GM21529 (cell line): ENCODE measurements at regions not wholly inside any gene's neighbourhood (a gene's known extent, or its start where the extent isn't known, plus 50 kb on each side); places are given as distances from the start of the nearest gene placed in this dataset.

Experiments
- ATAC-seq: cut with Tn5 transposase; IDR thresholded peaks from one replicate; pipeline ENCODE4 v1.9.1; 2021; ENCODE audit not compliant: unreplicated experiment

DNA sequence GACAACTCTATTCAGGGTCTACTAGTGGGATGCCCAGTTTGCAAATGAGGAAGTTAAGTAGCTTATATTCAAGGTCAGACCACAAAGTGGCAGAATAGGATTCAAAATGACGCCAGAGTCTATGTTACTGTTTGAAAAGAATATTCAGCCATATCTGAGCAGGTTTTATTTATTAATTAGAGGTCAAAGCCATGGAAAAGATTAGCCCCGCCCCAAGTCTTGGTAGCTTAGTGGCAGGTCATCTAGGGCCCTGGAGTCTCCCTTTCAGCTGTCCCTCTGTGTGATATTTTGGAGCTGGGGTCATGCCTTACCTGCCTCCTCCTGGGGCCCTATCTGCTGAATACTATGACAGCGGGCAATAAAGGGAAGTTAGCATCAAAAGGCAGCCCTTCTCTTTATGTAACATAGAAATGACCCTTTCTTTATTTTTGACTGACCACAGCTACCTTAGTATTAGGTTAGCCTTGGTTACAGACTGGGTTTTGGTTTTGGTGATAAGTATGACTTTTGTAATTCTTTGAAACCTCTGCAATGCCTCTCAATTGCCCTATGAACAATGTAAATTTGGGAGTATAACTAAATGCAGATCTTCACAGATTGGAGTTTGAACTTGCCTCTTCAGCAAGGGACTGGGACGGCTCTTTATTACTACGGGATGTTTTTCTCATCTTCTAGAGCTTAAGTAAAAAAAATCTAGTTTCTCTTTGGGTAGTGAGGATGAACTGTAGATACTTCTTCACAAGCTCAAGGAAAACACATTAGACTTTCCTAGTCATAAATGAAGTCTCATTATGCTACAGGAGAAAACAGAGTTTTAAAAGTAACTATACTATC lies 153.0 kb upstream of the ITGA4 start:
- ATAC-seq: peak; percentile 33

GRCh38 chr2:181305301-181306123 lies 151.7 kb upstream of the ITGA4 start:
- peak; percentile 89 for ATAC-seq

DNA sequence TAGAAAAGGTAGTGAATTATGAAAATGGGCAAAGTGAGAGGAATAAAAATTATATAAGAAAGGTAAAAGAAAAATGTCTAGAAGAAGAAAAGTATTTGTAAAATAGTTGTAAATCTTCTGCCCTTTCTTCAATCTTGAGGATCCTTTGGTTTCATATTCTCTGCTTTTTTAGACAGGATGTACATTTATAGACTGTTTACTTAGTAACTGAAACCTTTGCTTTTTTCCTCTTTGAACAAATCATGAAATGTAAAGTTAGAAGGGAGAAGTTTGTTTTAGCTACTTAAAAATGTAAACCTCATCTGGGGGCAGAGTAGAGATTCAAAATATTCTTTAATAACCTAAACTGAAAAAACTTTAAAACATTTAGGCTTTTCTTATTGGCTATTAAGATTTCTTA lies 150.4 kb upstream of the ITGA4 start:
- ATAC-seq: peak; percentile 19

DNA sequence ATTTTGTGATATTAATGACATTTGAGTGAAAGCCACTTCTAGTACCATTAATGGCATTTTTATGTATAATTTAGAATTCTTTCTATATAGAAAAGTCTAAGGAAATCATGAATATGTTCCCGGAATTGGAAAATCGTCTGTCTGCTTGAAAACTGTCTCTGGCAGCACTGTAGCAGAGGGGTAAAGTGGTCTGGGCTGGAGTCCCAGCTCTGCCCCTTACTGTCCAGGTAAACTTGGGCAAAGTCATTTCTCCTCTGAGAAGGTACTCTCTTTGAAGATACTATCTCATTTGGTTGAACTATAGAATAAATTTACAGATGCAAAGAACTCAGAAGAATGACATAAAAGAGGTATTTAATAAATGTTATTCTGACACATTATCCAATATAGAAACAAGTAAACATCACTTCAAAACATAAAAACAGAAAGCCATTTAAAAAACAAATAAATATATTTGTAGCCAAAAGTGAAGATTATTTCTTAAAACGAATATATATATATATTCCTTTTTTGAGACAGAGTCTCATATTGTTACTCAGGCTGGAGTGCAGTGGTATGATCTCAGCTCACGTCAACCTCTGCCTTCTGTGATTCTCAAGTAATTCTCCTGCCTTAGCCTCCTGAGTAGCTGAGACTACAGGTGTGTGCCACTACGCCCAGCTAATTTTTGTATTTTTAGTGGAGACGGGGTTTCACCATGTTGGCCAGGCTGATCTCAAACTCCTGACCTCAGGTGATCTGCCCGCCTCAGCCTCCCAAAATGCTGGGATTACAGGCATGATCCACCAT lies 149.8 kb upstream of the ITGA4 start:
- no peak for ATAC-seq

DNA sequence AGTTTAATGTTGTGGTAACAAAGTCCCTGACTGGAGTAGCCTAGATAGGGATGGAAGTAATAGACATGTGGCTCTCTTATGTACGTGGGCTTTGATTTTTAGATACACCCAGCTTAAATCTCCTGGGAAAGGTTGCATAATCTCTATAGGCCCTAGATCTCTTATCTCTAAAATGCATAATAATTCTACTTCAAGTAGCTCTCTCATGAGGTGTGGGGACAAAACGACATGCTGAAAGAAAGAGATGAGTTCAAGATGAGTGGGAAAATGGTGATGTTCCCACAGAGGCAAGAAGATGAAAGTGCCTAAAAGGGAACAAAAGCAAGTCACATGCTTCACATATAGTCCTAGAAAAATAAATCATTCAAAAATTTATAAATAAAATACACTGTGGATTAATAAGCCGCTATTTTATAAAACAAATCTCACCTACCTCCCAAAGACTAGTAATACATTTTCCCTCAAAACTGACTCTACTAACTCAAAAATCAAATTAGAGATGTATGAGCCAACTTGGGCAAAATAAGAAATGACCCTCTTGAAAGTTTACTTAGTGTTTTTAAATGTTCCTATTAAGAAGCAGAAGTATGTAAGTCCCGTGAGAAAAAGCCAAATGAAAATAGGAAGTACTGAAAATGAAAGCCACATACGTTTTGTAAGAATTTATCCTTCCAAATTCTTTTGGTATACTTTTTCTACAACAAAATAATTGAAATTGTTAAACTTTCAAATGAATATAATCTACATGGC lies 148.2 kb upstream of the ITGA4 start:
- no peak for ATAC-seq

DNA sequence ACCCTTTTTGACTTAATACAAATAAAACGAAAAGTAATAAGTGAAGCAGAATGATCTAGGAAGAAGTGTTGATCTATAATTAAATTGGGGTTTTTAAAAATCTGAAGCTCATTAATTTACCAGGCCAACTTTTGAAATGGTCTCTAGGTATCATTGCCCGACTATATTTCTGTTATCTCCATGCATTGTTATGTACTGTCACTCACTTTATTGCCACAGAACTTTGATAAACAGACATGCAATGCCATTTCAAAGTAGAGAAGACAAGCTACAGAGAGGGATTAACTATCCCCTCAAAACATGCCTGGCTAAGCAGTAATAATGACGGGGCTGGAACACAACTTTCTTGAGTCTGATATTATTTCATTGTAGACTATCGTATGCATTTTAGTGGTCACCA lies 147.6 kb upstream of the ITGA4 start:
- no peak for ATAC-seq

- ATAC-seq: no peak
Measured at GRCh38 chr2:181310967-181311366, 146.2 kb upstream of the ITGA4 start.

- ATAC-seq: peak; percentile 18
Measured at GRCh38 chr2:181311837-181312236, 145.3 kb upstream of the ITGA4 start.

DNA sequence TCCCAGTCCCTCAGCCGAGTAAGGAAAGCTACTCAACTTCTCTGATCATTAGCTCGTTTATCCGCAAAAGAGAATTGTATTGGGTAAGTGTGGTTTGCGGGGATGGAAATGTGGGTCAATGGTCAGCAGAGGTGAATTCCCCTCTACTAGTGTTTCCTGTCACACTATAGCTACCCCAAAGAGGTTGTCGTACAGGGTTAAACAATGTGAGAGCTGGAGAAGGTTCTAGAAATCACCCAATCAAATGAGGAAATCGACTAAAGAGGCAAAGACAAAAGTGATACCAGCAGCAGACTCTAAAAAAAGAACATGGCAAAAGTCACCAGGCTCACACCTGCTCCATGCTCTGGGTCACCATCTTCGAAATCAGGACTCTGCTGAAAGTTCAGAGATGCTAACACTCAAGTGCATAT lies 144.7 kb upstream of the ITGA4 start:
- ATAC-seq: peak; percentile 86

GRCh38 chr2:181313845-181314244 lies 143.3 kb upstream of the ITGA4 start:
- ATAC-seq: no peak

DNA sequence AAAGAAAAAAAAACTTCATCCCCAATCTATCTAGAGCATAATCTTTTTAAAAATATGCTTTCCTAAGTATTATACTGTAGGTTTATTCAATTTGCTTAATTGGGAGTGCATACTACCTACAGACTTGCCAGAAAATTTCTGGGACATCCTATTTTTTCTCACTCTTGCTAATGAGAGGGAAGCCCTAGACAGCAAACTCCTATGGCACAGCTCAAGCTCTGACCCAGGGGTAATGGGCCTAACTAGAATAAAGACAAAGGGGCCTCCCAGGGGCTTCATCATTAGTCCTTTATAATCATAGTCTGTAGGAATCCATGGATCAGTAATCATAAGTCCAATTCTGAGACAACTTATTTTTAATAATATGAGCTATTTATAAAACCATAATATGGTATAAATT lies 142.6 kb upstream of the ITGA4 start:
- ATAC-seq: no peak

DNA sequence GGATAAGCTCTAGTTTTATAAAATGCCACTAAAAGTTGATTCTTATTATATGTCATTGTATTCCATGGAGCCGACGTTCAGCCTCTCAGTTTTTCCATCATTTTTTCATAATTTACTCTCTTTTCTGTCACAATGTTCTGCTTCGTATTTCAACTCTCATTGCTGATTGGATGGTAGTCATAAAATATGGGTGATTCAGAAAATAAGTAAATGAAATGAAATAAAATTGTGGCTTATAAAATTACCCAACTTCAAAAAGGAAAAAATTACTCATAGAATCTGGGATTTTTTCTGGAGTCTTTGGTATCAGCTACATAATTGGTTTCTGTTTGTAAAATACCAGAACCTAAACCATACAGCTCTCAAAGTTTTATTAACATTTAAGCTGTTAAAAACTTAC lies 139.7 kb upstream of the ITGA4 start:
- ATAC-seq: no peak

GRCh38 chr2:181318504-181319280 lies 138.5 kb upstream of the ITGA4 start:
- ATAC-seq: no peak

GRCh38 chr2:181319286-181319685 lies 137.9 kb upstream of the ITGA4 start:
- ATAC-seq: no peak

DNA sequence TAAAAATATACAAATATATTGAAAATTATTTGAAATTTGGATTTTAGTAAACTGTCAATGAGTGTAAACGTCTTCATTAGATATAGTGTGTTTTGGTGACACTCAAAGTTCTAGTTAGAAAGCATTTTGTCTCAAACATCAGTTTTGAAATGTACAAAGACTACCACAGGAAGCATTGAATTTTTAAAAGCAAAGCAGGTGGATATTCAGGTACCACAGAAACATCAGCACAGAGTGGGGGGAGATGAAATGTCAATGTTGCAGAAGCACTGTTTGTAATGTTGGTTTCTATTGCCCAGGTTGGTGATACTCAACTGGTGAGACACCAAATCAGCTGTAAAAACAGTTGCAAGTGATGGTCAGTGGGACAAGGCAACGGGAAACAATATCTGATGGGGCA lies 136.5 kb upstream of the ITGA4 start:
- no peak for ATAC-seq

DNA sequence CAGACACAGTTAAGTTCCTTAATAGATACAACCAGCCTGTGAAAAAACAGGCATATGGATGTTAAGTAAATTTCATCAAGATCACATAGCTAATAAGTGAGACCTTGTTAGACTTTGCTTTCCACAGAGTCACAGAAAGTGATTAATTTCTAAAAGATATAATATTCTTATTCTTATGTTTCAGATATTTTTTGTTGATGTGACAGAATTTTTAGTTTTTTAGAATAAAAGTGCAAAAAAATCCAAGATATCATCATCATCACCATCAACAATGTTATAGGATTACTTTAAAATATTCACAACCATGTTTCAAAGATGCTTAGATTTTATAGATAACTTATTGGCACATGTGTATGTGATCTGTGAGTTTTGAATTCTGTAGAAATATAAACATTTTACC lies 132.3 kb upstream of the ITGA4 start:
- ATAC-seq: no peak

- ATAC-seq: no peak
Measured at GRCh38 chr2:181326661-181327060, 130.5 kb upstream of the ITGA4 start.

GRCh38 chr2:181330286-181330685 lies 126.9 kb upstream of the ITGA4 start:
- no peak for ATAC-seq

GRCh38 chr2:181332044-181332605 lies 125.1 kb upstream of the ITGA4 start:
- ATAC-seq: no peak
